Hepatocyte (in vitro differentiated cells): ENCODE measurements at regions not wholly inside any gene's neighbourhood (a gene's known extent, or its start where the extent isn't known, plus 50 kb on each side); places are given as distances from the start of the nearest gene placed in this dataset.

Experiments
- CTCF ChIP-seq: fragments of 200-600 bp; sonication (generic); IDR thresholded peaks from 2 replicates; pipeline ENCODE4 v1.5.1; 2016; ENCODE audit warnings: antibody characterized with exemption, mild to moderate bottlenecking; ENCODE audit not compliant: poor library complexity
- EZH2 ChIP-seq: fragments of 200-600 bp; sonication (generic); IDR thresholded peaks from 2 replicates; pipeline ENCODE4 v1.6.1; 2016; ENCODE audit warnings: antibody characterized with exemption, mild to moderate bottlenecking, borderline replicate concordance

- TF ChIP-seq EZH2 (no peak), CTCF (no peak)
Measured at GRCh38 chr7:25694699-25695098, 457.3 kb upstream of the NFE2L3 start.
